ENCODE measurements at regions not wholly inside any gene's neighbourhood (a gene's known extent, or its start where the extent isn't known, plus 50 kb on each side); places are given as distances from the start of the nearest gene placed in this dataset.

GRCh38 chr1:58979677-58980076 lies 195.8 kb upstream of the JUN start:
- no peak for DNase-seq

GRCh38 chr1:58981392-58981791 lies 197.5 kb upstream of the JUN start:
- no peak for DNase-seq

- DNase-seq: no peak
Observed at GRCh38 chr1:58982259-58982998, 198.6 kb upstream of the JUN start.

- DNase-seq: no peak
Observed at GRCh38 chr1:58983162-58983561, 199.3 kb upstream of the JUN start.

- no peak for DNase-seq
Observed at GRCh38 chr1:58983633-58984245, 199.9 kb upstream of the JUN start.

GRCh38 chr1:58986996-58987767 lies 203.3 kb upstream of the JUN start:
- no peak for DNase-seq

GRCh38 chr1:58988752-58989151 lies 204.9 kb upstream of the JUN start:
- no peak for DNase-seq

- no peak for DNase-seq
Observed at GRCh38 chr1:58989845-58990244, 206.0 kb upstream of the JUN start.

- DNase-seq: no peak
Observed at GRCh38 chr1:58991305-58991704, 207.5 kb upstream of the JUN start.

- no peak for DNase-seq
Observed at GRCh38 chr1:58992643-58993042, 208.8 kb upstream of the JUN start.

- no peak for DNase-seq
Observed at GRCh38 chr1:58993403-58993802, 209.6 kb upstream of the JUN start.

- DNase-seq: no peak
Observed at GRCh38 chr1:58994664-58995063, 210.8 kb upstream of the JUN start.

GRCh38 chr1:58996341-58997059 lies 212.7 kb upstream of the JUN start:
- no peak for DNase-seq

GRCh38 chr1:58997060-58997411 lies 213.2 kb upstream of the JUN start:
- no peak for DNase-seq

- DNase-seq: no peak
Observed at GRCh38 chr1:58997637-58998036, 213.8 kb upstream of the JUN start.

GRCh38 chr1:58999676-59000075 lies 215.8 kb upstream of the JUN start:
- no peak for DNase-seq

- DNase-seq: no peak
Observed at GRCh38 chr1:59004755-59005154, 220.9 kb upstream of the JUN start.

GRCh38 chr1:59005491-59006288 lies 221.8 kb upstream of the JUN start:
- no peak for DNase-seq

GRCh38 chr1:59006289-59006658 lies 222.4 kb upstream of the JUN start:
- DNase-seq: no peak

- DNase-seq: no peak
Observed at GRCh38 chr1:59006932-59007331, 223.1 kb upstream of the JUN start.

GRCh38 chr1:59007429-59007819 lies 223.6 kb upstream of the JUN start:
- DNase-seq: no peak

- no peak for DNase-seq
Observed at GRCh38 chr1:59007820-59008598, 224.2 kb upstream of the JUN start.
